K562 (cell line): ENCODE measurements at regions not wholly inside any gene's neighbourhood (a gene's known extent, or its start where the extent isn't known, plus 50 kb on each side); places are given as distances from the start of the nearest gene placed in this dataset.

Experiments
- ETS2 ChIP-seq: IDR thresholded peaks from 2 replicates; pipeline ENCODE4 v1.6.1; 2016; ENCODE audit warnings: borderline replicate concordance, missing genetic modification characterization, mild to moderate bottlenecking, moderate library complexity, missing compliant biosample characterization; ENCODE audit not compliant: poor library complexity, severe bottlenecking
- GATAD2B ChIP-seq: fragments of 450-650 bp; IDR thresholded peaks from 2 replicates; pipeline ENCODE4 v1.6.1; 2017; ENCODE audit warnings: mild to moderate bottlenecking, borderline replicate concordance
- NR0B1 ChIP-seq: fragments of 450-650 bp; IDR thresholded peaks from one replicate; pipeline ENCODE4 v1.6.1; 2018; ENCODE audit warnings: mild to moderate bottlenecking, moderate library complexity; ENCODE audit not compliant: partially characterized antibody
- POLR3A ChIP-seq: IDR thresholded peaks from 2 replicates; pipeline ENCODE4 v1.6.1; 2011; ENCODE audit warnings: borderline replicate concordance, mild to moderate bottlenecking, moderate library complexity; ENCODE audit not compliant: insufficient read length, insufficient read depth; ENCODE audit errors: extremely low read depth
- PREB ChIP-seq: sonication (generic); formaldehyde crosslinking; IDR thresholded peaks from 2 replicates; pipeline ENCODE4 v1.8.1; 2023; ENCODE audit warnings: mild to moderate bottlenecking, missing genetic modification reagents
- RERE ChIP-seq: sonication (generic); formaldehyde crosslinking; IDR thresholded peaks from 2 replicates; pipeline ENCODE4 v1.8.0; 2023; ENCODE audit warnings: missing genetic modification reagents, mild to moderate bottlenecking, borderline replicate concordance
- STAT5A ChIP-seq: IDR thresholded peaks from 2 replicates; pipeline ENCODE4 v1.6.1; 2012; ENCODE audit warnings: low read length, inconsistent platforms, borderline replicate concordance
- ZFPM2 ChIP-seq: fragments of 250-450 bp; sonication (Bioruptor Pico); IDR thresholded peaks from 2 replicates; pipeline ENCODE4 v1.5.1; 2022; ENCODE audit warnings: mild to moderate bottlenecking
- ZNF696 ChIP-seq: fragments of 250-450 bp; sonication (Bioruptor Pico); conservative IDR thresholded peaks from 2 replicates; pipeline ENCODE4 v1.4.0; 2020; ENCODE audit warnings: mild to moderate bottlenecking, moderate library complexity
- ZNF699 ChIP-seq: fragments of 250-450 bp; sonication (Bioruptor Pico); IDR thresholded peaks from 2 replicates; pipeline ENCODE4 v1.8.0; 2021; ENCODE audit warnings: mild to moderate bottlenecking, moderate library complexity; ENCODE audit not compliant: insufficient replicate concordance
- TF ChIP-seq, protein P1 (sequence below): fragments of 250-450 bp; sonication (Bioruptor Pico); IDR thresholded peaks from 2 replicates; pipeline ENCODE4 v1.4.0; 2020; ENCODE audit warnings: mild to moderate bottlenecking

GRCh38 chr14:21791749-21792148 is 118.1 kb upstream of the OR4E1 start (continued):
- no peak for TF ChIP-seq PREB (CRISPR knock-in tag)
- no peak for TF ChIP-seq ETS2 (tag)
- TF ChIP-seq GATAD2B, result no peak
- TF ChIP-seq ZFPM2 (CRISPR knock-in tag), result no peak
- TF ChIP-seq, protein P1, sequence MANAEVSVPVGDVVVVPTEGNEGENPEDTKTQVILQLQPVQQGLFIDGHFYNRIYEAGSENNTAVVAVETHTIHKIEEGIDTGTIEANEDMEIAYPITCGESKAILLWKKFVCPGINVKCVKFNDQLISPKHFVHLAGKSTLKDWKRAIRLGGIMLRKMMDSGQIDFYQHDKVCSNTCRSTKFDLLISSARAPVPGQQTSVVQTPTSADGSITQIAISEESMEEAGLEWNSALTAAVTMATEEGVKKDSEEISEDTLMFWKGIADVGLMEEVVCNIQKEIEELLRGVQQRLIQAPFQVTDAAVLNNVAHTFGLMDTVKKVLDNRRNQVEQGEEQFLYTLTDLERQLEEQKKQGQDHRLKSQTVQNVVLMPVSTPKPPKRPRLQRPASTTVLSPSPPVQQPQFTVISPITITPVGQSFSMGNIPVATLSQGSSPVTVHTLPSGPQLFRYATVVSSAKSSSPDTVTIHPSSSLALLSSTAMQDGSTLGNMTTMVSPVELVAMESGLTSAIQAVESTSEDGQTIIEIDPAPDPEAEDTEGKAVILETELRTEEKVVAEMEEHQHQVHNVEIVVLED (CRISPR knock-in tag), result no peak
- TF ChIP-seq STAT5A, result no peak
- no peak for TF ChIP-seq RERE (CRISPR knock-in tag)
- no peak for TF ChIP-seq NR0B1
- TF ChIP-seq ZNF699 (CRISPR knock-in tag), result no peak
- no peak for TF ChIP-seq ZNF696 (CRISPR knock-in tag)
- TF ChIP-seq POLR3A, result no peak
